GM13976 (cell line): ENCODE measurements at regions not wholly inside any gene's neighbourhood (a gene's known extent, or its start where the extent isn't known, plus 50 kb on each side); places are given as distances from the start of the nearest gene placed in this dataset.

ENCODE experiments used
- DNase-seq: peaks from one replicate; pipeline ENCODE4 v3.0.0; 2012; ENCODE audit warnings: low spot score
- CTCF ChIP-seq: IDR thresholded peaks from 2 replicates; pipeline ENCODE4 v1.5.1; 2012; ENCODE audit warnings: borderline replicate concordance, mild to moderate bottlenecking; ENCODE audit not compliant: insufficient read depth; ENCODE audit errors: extremely low read depth, missing control alignments, control extremely low read depth
- in situ Hi-C: fragments of 300-500 bp; cut with MboI; formaldehyde crosslinking; loops from one replicate; pipeline ENCODE4 v1.12.0; 2022; ENCODE audit warnings: low sequenced_read_pairs, mixed read lengths, inconsistent platforms; ENCODE audit not compliant: unreplicated experiment

GRCh38 chr5:130687085-130687733 is 477.8 kb downstream of the HINT1 start:
- DNase-seq: no peak
- in situ Hi-C loops: no loop called here
- no peak for TF ChIP-seq CTCF

- no peak for TF ChIP-seq CTCF
- in situ Hi-C loops: no loop called here
- DNase-seq: no peak
Measured at GRCh38 chr5:130678637-130679036, 486.4 kb downstream of the HINT1 start.

- no peak for TF ChIP-seq CTCF
- DNase-seq: no peak
Measured at GRCh38 chr5:130666462-130666861, 498.6 kb downstream of the HINT1 start.

GRCh38 chr5:130652176-130652575 is 512.9 kb downstream of the HINT1 start:
- in situ Hi-C loops: no loop called here
- TF ChIP-seq CTCF: no peak
- DNase-seq: no peak

More at GRCh38 chr5:130666462-130666861, 498.6 kb downstream of the HINT1 start:
- in situ Hi-C loops: no loop called here

- DNase-seq: no peak
- in situ Hi-C loops: no loop called here
- TF ChIP-seq CTCF: no peak
Measured at GRCh38 chr5:130651440-130651839, 513.6 kb downstream of the HINT1 start.

GRCh38 chr5:130643321-130643720 is 521.7 kb downstream of the HINT1 start:
- in situ Hi-C loops: no loop called here
- no peak for DNase-seq
- TF ChIP-seq CTCF: no peak

- DNase-seq: no peak
- in situ Hi-C loops: no loop called here
- no peak for TF ChIP-seq CTCF
Measured at GRCh38 chr5:130642461-130642860, 522.6 kb downstream of the HINT1 start.
